K562 (cell line): ENCODE measurements at regions not wholly inside any gene's neighbourhood (a gene's known extent, or its start where the extent isn't known, plus 50 kb on each side); places are given as distances from the start of the nearest gene placed in this dataset.

Experiments
- ATAC-seq: fragments of 200-7000 bp; cut with Tn5 transposase; 3 replicates; pipeline ENCODE4 v1.9.1; 2020; ENCODE audit warnings: moderate library complexity
- BruUV-seq: library from RNA; stranded (reverse); fragments of 400-500 nt; replicated peaks from 2 replicates; lab custom pipeline; 2021; lab: Mats Ljungman, UMichigan
- CTCF ChIA-PET: fragments of 300-600 bp; formaldehyde crosslinking; extraction: SDS; loops from one replicate; lab custom pipeline; 2021; ENCODE audit warnings: low intra/inter-chr PET ratio; lab: Yijun Ruan, JAX
- POLR2A ChIA-PET: fragments of 300-600, 350-650 bp; sonication (Branson Sonifier 250); formaldehyde crosslinking; extraction: SDS; loops from one replicate; lab custom pipeline; 2021; ENCODE audit warnings: antibody characterized with exemption, inconsistent platforms; lab: Yijun Ruan, JAX
- DNase-seq, 4 experiments: peaks; one replicate each; pipeline versions ENCODE4 v3.0.0 to v3.0.0-alpha.2; 2011 to 2018; ENCODE audit warnings: low spot score in 3 of 4, mixed read lengths in 3 of 4; ENCODE audit errors: extremely low read depth in 1 of 4
- FAIRE-seq: peaks from 2 replicates; lab custom pipeline; 2011; peaks lifted over from hg19 to GRCh38; lab: Jason Lieb, UNC
- H2AFZ ChIP-seq: 2 replicates; pipeline ENCODE4 v1.6.0; 2011; ENCODE audit warnings: low read depth, low read length, control low read depth, inconsistent platforms
- H3K27ac ChIP-seq: fragments of 200-600 bp; 3 replicates; pipeline ENCODE4 v1.8.0; 2011; ENCODE audit warnings: low read depth, mild to moderate bottlenecking, control low read depth, inconsistent platforms, low read length, moderate library complexity, mixed read lengths; ENCODE audit errors: extremely low read depth
- H3K27me3 ChIP-seq, 2 experiments: fragments of 300-600 bp in 1 of 2; 2 replicates in 1 of 2; 3 replicates in 1 of 2; pipeline versions ENCODE4 v1.6.0 to v1.8.0; 2011; ENCODE audit warnings: inconsistent platforms in 2 of 2, low read length in 2 of 2, mild to moderate bottlenecking in 1 of 2, mixed read lengths in 1 of 2, moderate library complexity in 1 of 2; ENCODE audit not compliant: control insufficient read depth in 2 of 2, insufficient read depth in 2 of 2
- H3K36me3 ChIP-seq: fragments of 300-600 bp; 3 replicates; pipeline ENCODE4 v1.8.0; 2011; ENCODE audit warnings: mild to moderate bottlenecking, low read length, inconsistent platforms; ENCODE audit not compliant: control insufficient read depth, insufficient read depth
- H3K4me1 ChIP-seq, 2 experiments: fragments of 200-600 bp in 1 of 2; replicated peaks in 1 of 2; 2 replicates in 1 of 2; 3 replicates in 1 of 2; pipeline versions ENCODE4 v1.5.1 to v1.8.0; 2011; ENCODE audit warnings: inconsistent platforms in 2 of 2, low read length in 2 of 2, mild to moderate bottlenecking in 1 of 2, mixed read lengths in 1 of 2, moderate library complexity in 1 of 2; ENCODE audit not compliant: control insufficient read depth in 2 of 2, insufficient read depth in 2 of 2
- H3K4me2 ChIP-seq: 2 replicates; pipeline ENCODE4 v1.6.1; 2011; ENCODE audit warnings: low read length, control low read depth, inconsistent platforms, mixed read lengths; ENCODE audit not compliant: insufficient read depth
- H3K4me3 ChIP-seq: fragments of 200-600 bp; sonication (generic), shearing (Covaris generic); 2 replicates; pipeline ENCODE4 v1.5.1; 2016; ENCODE audit warnings: control low read depth, inconsistent platforms
- H3K79me2 ChIP-seq: fragments of 200-600 bp; 3 replicates; pipeline ENCODE4 v1.8.0; 2011; ENCODE audit warnings: low read length, inconsistent platforms; ENCODE audit not compliant: control insufficient read depth, insufficient read depth
- H3K9ac ChIP-seq, 2 experiments: 2 replicates each; pipeline versions ENCODE4 v1.6.0 to v1.6.1; 2011; ENCODE audit warnings: low read depth in 2 of 2, low read length in 2 of 2, control low read depth in 1 of 2, inconsistent platforms in 1 of 2, mild to moderate bottlenecking in 1 of 2, mixed read lengths in 1 of 2; ENCODE audit not compliant: insufficient read depth in 1 of 2
- H3K9me1 ChIP-seq: one replicate; pipeline ENCODE4 v1.6.0; 2011; ENCODE audit warnings: inconsistent platforms, mild to moderate bottlenecking, low read length, moderate library complexity; ENCODE audit not compliant: control insufficient read depth, insufficient read depth
- H3K9me3 ChIP-seq: replicated peaks from 2 replicates; pipeline ENCODE4 v1.5.1; 2011; ENCODE audit warnings: low read depth, low read length, inconsistent platforms; ENCODE audit not compliant: control insufficient read depth, insufficient read depth
- H4K20me1 ChIP-seq: replicated peaks from 2 replicates; pipeline ENCODE4 v1.6.1; 2011; ENCODE audit warnings: low read length, inconsistent platforms, mixed read lengths; ENCODE audit not compliant: control insufficient read depth, insufficient read depth
- ELF1 ChIP-seq: fragments of 200-800 bp; sonication (Bioruptor generic); IDR thresholded peaks from 2 replicates; pipeline ENCODE4 v1.6.1; 2016; ENCODE audit warnings: missing genetic modification characterization, missing compliant biosample characterization
- MAFG ChIP-seq: fragments of 450-650 bp; conservative IDR thresholded peaks from 2 replicates; pipeline ENCODE4 v1.6.1; 2016; ENCODE audit warnings: missing genetic modification characterization, missing compliant biosample characterization
- NR2C2 ChIP-seq, 2 experiments: fragments of 200-800 bp in 1 of 2; sonication (Bioruptor generic) in 1 of 2; sonication (generic) in 1 of 2; formaldehyde crosslinking in 1 of 2; IDR thresholded peaks; 2 replicates each; pipeline versions ENCODE4 v1.6.1 to v1.8.0; 2016 to 2022; ENCODE audit warnings: mild to moderate bottlenecking in 1 of 2, missing compliant biosample characterization in 1 of 2, missing genetic modification characterization in 1 of 2, missing genetic modification reagents in 1 of 2
- SMARCA4 ChIP-seq: fragments of 450-650 bp; IDR thresholded peaks from 2 replicates; pipeline ENCODE4 v1.6.1; 2016
- TBL1XR1 ChIP-seq, 2 experiments: IDR thresholded peaks; 2 replicates each; pipeline ENCODE4 v1.6.1; 2012; ENCODE audit warnings: improper control_type of control experiment in 2 of 2, low read length in 2 of 2, mild to moderate bottlenecking in 1 of 2
- TBP ChIP-seq: optimal IDR thresholded peaks from 2 replicates; pipeline ENCODE3; 2011; ENCODE audit warnings: low read depth, low read length, improper control_type of control experiment
- TCF3 ChIP-seq: sonication (generic); formaldehyde crosslinking; IDR thresholded peaks from 2 replicates; pipeline ENCODE4 v1.4.0; 2020; ENCODE audit warnings: mild to moderate bottlenecking, missing genetic modification reagents
- TCF7L2 ChIP-seq: fragments of 150-350 bp; IDR thresholded peaks from 2 replicates; pipeline ENCODE4 v1.6.1; 2016; ENCODE audit warnings: low read depth, mild to moderate bottlenecking, low read length, moderate library complexity
- TOE1 ChIP-seq, 2 experiments: fragments of 450-650 bp in 1 of 2; sonication (generic) in 1 of 2; formaldehyde crosslinking in 1 of 2; IDR thresholded peaks; 2 replicates each; pipeline versions ENCODE4 v1.7.1 to v1.8.0; 2016 to 2022; ENCODE audit warnings: borderline replicate concordance in 2 of 2, mild to moderate bottlenecking in 2 of 2, antibody characterized with exemption in 1 of 2, inconsistent platforms in 1 of 2, low read depth in 1 of 2, missing genetic modification reagents in 1 of 2, moderate library complexity in 1 of 2
- WGBS: fragments of 100-300 bp; shearing (Covaris generic); methylation state at CpG from one replicate; pipeline ENCODE4 v1.1.6; 2016; ENCODE audit warnings: low coverage, mixed read lengths; ENCODE audit not compliant: insufficient coverage; ENCODE audit errors: missing lambda C conversion rate; 5-methylcytosine and 5-hydroxymethylcytosine counted together
- in situ Hi-C: fragments of 300-500 bp; cut with MboI; formaldehyde crosslinking; loops from 4 replicates; pipeline ENCODE4 v1.15.0; 2018; ENCODE audit warnings: inconsistent platforms, mixed read lengths
- intact Hi-C: fragments of 100-400 bp; cut with micrococcal nuclease; formaldehyde crosslinking; loops from 2 replicates; pipeline ENCODE4 v1.14.2; 2022
- TF ChIP-seq, protein P1 (sequence below): fragments of 450-650 bp; IDR thresholded peaks from 2 replicates; pipeline ENCODE4 v1.6.1; 2016; ENCODE audit warnings: missing biosample characterization, missing genetic modification characterization
- TF ChIP-seq, protein P2 (sequence below): sonication (generic); formaldehyde crosslinking; IDR thresholded peaks from 2 replicates; pipeline ENCODE4 v1.8.0; 2022; ENCODE audit warnings: mild to moderate bottlenecking, missing genetic modification reagents
- TF ChIP-seq, protein P3 (sequence below), 2 experiments: fragments of 450-650 bp; IDR thresholded peaks; 2 replicates each; pipeline ENCODE4 v1.6.1; 2018; ENCODE audit warnings: mild to moderate bottlenecking in 2 of 2, low read depth in 1 of 2; ENCODE audit not compliant: partially characterized antibody in 2 of 2

DNA sequence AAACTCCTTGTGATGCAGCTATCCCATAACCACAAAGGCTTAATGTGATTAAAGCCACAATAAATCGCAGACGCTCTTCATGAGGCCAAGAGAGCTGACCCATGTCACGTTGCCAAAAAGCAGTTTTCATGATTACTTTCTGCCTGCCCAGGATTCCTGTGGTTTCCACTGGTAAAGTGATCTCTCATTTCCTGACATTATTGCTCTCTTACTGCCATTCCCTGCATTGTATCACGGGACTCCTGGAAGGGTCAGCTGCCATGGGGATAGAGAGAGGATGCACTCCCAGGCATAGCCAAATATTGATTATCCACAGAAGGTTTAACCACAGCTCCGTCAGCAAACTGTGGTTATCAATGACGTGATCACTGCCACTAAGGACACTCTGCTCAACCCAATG is 103.8 kb upstream of the SLC1A3 start:
- FAIRE-seq = no peak
- Histone ChIP-seq H3K4me2 (no peak overlapping the region), H3K27ac (no peak overlapping the region), H4K20me1 (no peaks in the 10 kb centered on the region), H3K9ac (no peak overlapping the region), H3K36me3 (no peaks in the 10 kb centered on the region), H3K79me2 (no peaks in the 10 kb centered on the region), H3K4me3 (no peak overlapping the region), H3K27me3 (peaks cover 0 to 3% of the 10 kb centered on the region in 2 experiments; a peak in 2 of 5 replicates), H3K4me1 (no peaks in the 10 kb centered on the region), H3K9me3 (no peaks in the 10 kb centered on the region), H2AFZ (no peak overlapping the region), H3K9me1 (no peaks in the 10 kb centered on the region)
- POLR2A ChIA-PET = interaction anchor here (0.5 to 1.7 kb wide), 3 partner anchors 17 to 85 kb away, joined by 3 to 4 read pairs (median 3); no protein-coding TSS in a partner anchor
- WGBS = 4% methylated on average over 6 of the region's 6 CpGs
- BruUV-seq = no TSS peak
- in situ Hi-C loops (loop anchor here (5.0 kb wide), 1 partner anchor 85 kb away; no protein-coding TSS in a partner anchor), intact Hi-C loops (loop anchor here (10.0 kb wide), 2 partner anchors 428 to 538 kb away; no protein-coding TSS in a partner anchor)
- CTCF ChIA-PET = interaction anchor here (0.6 kb wide), 1 partner anchor 88 kb away, joined by 6 read pairs; no protein-coding TSS in a partner anchor
- DNase-seq = no peak
- ATAC-seq = no peak
- TF ChIP-seq, protein P1, sequence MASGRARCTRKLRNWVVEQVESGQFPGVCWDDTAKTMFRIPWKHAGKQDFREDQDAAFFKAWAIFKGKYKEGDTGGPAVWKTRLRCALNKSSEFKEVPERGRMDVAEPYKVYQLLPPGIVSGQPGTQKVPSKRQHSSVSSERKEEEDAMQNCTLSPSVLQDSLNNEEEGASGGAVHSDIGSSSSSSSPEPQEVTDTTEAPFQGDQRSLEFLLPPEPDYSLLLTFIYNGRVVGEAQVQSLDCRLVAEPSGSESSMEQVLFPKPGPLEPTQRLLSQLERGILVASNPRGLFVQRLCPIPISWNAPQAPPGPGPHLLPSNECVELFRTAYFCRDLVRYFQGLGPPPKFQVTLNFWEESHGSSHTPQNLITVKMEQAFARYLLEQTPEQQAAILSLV (tag) = no peak
- TF ChIP-seq, protein P2, sequence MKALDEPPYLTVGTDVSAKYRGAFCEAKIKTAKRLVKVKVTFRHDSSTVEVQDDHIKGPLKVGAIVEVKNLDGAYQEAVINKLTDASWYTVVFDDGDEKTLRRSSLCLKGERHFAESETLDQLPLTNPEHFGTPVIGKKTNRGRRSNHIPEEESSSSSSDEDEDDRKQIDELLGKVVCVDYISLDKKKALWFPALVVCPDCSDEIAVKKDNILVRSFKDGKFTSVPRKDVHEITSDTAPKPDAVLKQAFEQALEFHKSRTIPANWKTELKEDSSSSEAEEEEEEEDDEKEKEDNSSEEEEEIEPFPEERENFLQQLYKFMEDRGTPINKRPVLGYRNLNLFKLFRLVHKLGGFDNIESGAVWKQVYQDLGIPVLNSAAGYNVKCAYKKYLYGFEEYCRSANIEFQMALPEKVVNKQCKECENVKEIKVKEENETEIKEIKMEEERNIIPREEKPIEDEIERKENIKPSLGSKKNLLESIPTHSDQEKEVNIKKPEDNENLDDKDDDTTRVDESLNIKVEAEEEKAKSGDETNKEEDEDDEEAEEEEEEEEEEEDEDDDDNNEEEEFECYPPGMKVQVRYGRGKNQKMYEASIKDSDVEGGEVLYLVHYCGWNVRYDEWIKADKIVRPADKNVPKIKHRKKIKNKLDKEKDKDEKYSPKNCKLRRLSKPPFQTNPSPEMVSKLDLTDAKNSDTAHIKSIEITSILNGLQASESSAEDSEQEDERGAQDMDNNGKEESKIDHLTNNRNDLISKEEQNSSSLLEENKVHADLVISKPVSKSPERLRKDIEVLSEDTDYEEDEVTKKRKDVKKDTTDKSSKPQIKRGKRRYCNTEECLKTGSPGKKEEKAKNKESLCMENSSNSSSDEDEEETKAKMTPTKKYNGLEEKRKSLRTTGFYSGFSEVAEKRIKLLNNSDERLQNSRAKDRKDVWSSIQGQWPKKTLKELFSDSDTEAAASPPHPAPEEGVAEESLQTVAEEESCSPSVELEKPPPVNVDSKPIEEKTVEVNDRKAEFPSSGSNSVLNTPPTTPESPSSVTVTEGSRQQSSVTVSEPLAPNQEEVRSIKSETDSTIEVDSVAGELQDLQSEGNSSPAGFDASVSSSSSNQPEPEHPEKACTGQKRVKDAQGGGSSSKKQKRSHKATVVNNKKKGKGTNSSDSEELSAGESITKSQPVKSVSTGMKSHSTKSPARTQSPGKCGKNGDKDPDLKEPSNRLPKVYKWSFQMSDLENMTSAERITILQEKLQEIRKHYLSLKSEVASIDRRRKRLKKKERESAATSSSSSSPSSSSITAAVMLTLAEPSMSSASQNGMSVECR (CRISPR knock-in tag) = no peak
- TF ChIP-seq TCF3 (CRISPR knock-in tag) (no peak), TBP (no peak), TBL1XR1 (IDR thresholded peaks at IDR 0.05; ENCODE audit: low read length in 2 of 2) (no peak), MAFG (tag) (no peak), TCF7L2 (no peak), TOE1 (IDR thresholded peaks at IDR 0.05; ENCODE audit: borderline replicate concordance) (no peak), TOE1 (CRISPR knock-in tag; IDR thresholded peaks at IDR 0.05; ENCODE audit: borderline replicate concordance, low read depth) (no peak), ELF1 (tag) (no peak), SMARCA4 (no peak), NR2C2 (CRISPR knock-in tag; IDR thresholded peaks at IDR 0.05) (no peak), NR2C2 (tag; IDR thresholded peaks at IDR 0.05) (no peak)
- TF ChIP-seq, protein P3, sequence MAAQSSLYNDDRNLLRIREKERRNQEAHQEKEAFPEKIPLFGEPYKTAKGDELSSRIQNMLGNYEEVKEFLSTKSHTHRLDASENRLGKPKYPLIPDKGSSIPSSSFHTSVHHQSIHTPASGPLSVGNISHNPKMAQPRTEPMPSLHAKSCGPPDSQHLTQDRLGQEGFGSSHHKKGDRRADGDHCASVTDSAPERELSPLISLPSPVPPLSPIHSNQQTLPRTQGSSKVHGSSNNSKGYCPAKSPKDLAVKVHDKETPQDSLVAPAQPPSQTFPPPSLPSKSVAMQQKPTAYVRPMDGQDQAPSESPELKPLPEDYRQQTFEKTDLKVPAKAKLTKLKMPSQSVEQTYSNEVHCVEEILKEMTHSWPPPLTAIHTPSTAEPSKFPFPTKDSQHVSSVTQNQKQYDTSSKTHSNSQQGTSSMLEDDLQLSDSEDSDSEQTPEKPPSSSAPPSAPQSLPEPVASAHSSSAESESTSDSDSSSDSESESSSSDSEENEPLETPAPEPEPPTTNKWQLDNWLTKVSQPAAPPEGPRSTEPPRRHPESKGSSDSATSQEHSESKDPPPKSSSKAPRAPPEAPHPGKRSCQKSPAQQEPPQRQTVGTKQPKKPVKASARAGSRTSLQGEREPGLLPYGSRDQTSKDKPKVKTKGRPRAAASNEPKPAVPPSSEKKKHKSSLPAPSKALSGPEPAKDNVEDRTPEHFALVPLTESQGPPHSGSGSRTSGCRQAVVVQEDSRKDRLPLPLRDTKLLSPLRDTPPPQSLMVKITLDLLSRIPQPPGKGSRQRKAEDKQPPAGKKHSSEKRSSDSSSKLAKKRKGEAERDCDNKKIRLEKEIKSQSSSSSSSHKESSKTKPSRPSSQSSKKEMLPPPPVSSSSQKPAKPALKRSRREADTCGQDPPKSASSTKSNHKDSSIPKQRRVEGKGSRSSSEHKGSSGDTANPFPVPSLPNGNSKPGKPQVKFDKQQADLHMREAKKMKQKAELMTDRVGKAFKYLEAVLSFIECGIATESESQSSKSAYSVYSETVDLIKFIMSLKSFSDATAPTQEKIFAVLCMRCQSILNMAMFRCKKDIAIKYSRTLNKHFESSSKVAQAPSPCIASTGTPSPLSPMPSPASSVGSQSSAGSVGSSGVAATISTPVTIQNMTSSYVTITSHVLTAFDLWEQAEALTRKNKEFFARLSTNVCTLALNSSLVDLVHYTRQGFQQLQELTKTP (IDR thresholded peaks at IDR 0.05; ENCODE audit: low read depth in 1 of 2, partially characterized antibody in 2 of 2) = no peak
